Pancreas (tissue), 10 donors: ENCODE measurements at regions not wholly inside any gene's neighbourhood (a gene's known extent, or its start where the extent isn't known, plus 50 kb on each side); places are given as distances from the start of the nearest gene placed in this dataset.

Experiments
- ATAC-seq, 4 donors: fragments of 200-7000 bp; cut with Tn5 transposase; one replicate each; pipeline versions ENCODE4 v1.8.0 to v1.9.1; 2020; ENCODE audit warnings: mild to moderate bottlenecking in 4 of 4, moderate library complexity in 4 of 4
- DNase-seq, 6 donors: peaks; one replicate each; pipeline ENCODE4 v3.0.0-alpha.2; 2020
- FAIRE-seq: peaks from 2 replicates; lab custom pipeline; 2012; peaks lifted over from hg19 to GRCh38; lab: Jason Lieb, UNC
- H3K27ac ChIP-seq, 4 donors: fragments of 200-600 bp; sonication (generic); 1 replicate in 3 of 4; 2 replicates in 1 of 4; pipeline versions ENCODE4 v1.5.0 to v1.8.0; 2020
- H3K27me3 ChIP-seq, 4 donors: fragments of 200-600 bp; one replicate each; pipeline ENCODE4 v1.8.0; 2021
- H3K36me3 ChIP-seq, 3 donors: fragments of 200-600 bp; sonication (generic) in 1 of 3; one replicate each; pipeline versions ENCODE4 v1.5.0 to v1.8.0; 2020 to 2021
- H3K4me1 ChIP-seq, 3 donors: fragments of 200-600 bp; one replicate each; pipeline ENCODE4 v1.8.0; 2021
- H3K4me3 ChIP-seq, 4 donors: fragments of 200-600 bp; sonication (generic) in 2 of 4; one replicate each; pipeline versions ENCODE4 v1.5.0 to v1.8.0; 2020 to 2021
- H3K9me3 ChIP-seq, 4 donors: fragments of 200-600 bp; one replicate each; pipeline ENCODE4 v1.8.0; 2021
- WGBS, 2 donors: extraction: QIAGEN DNeasy Blood & Tissue Kit; methylation state at CpG; one replicate each; pipeline ENCODE4 v1.1.7; 2013; 5-methylcytosine and 5-hydroxymethylcytosine counted together
- intact Hi-C, 3 donors: fragments of 100-400 bp; cut with DNase I; formaldehyde crosslinking; loops; one replicate each; pipeline versions ENCODE4 v1.11.1 to v1.14.2; 2022
- TF ChIP-seq, protein P1 (sequence below), 4 donors: fragments of 200-600 bp; sonication (generic) in 3 of 4; IDR thresholded peaks; one replicate each; pipeline versions ENCODE4 v1.5.0 to v1.8.0; 2021; ENCODE audit warnings: antibody characterized with exemption in 4 of 4
- donor health status: healthy with polysubstance abuse.
- donor health status: DM: no; HTN: no; CAD: no; lungs with moderate emphysema.
- donor health status: DM: no; HTN: no; CAD: no.
- donor health status: control.
- donor health status: control.
- donor health status: Bipolar disorder and iron deficiency.
- donor health status: DM: yes; HTN: yes; CAD: no.
- donor health status: DM: no; HTN: no; CAD: no.
- donor health status: DM: no; HTN: no; CAD: no.
- donor health status: DM: yes; HTN: yes; CAD: no.

DNA sequence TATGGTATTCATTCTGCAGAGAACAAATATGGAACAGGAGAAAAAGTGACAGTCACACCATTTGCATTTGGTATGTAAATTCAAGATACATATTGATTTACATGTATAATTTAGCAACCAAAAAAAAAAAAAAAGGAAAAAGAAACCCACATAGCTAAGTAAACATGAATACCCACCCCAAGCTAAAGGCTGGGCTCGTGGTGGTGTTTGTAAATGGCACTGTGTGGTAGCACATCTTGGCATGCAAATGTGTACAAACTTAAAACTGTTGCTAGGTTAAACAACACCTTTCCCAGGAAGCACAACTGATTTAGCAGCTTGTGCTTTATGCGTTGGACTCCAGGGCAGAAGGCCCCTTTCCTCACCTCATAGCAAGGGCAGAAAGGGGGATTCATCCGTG is 481.1 kb upstream of the CELF4 start:
- 59 to 68% methylated on average over 3 of the region's 3 CpGs for WGBS, 2 donors
- ATAC-seq: no peak
- Histone ChIP-seq H3K36me3 (no peaks in the 10 kb centered on the region), H3K27me3 (no peaks in the 10 kb centered on the region), H3K4me1 (no peaks in the 10 kb centered on the region), H3K4me3 (no peak overlapping the region), H3K9me3 (no peaks in the 10 kb centered on the region), H3K27ac (no peak overlapping the region)
- no peak for DNase-seq
- FAIRE-seq: no peak
- intact Hi-C loops: no loop called here
- TF ChIP-seq, protein P1, sequence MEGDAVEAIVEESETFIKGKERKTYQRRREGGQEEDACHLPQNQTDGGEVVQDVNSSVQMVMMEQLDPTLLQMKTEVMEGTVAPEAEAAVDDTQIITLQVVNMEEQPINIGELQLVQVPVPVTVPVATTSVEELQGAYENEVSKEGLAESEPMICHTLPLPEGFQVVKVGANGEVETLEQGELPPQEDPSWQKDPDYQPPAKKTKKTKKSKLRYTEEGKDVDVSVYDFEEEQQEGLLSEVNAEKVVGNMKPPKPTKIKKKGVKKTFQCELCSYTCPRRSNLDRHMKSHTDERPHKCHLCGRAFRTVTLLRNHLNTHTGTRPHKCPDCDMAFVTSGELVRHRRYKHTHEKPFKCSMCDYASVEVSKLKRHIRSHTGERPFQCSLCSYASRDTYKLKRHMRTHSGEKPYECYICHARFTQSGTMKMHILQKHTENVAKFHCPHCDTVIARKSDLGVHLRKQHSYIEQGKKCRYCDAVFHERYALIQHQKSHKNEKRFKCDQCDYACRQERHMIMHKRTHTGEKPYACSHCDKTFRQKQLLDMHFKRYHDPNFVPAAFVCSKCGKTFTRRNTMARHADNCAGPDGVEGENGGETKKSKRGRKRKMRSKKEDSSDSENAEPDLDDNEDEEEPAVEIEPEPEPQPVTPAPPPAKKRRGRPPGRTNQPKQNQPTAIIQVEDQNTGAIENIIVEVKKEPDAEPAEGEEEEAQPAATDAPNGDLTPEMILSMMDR (IDR thresholded peaks at IDR 0.05): no peak

DNA sequence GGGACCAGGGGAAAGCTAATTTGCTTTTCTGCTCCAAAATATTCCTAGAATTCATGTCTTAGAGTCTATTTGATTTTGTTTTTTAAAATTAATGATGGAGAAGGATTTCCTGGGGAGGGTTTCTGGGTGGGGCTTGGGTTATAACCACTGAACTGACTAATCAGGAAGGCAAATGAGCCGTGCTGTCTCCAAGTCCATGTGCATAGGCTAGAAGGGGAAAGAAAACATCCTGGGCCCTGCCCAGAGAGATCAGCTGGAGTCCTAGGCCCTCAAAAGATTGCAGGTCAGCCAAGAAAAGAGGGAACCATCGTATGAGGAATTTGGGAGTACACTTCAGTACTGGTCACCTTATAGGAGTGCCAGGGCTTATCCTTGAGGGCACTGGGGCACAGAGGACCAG is 480.2 kb upstream of the CELF4 start:
- H3K4me1 ChIP-seq: no peaks in the 10 kb centered on the region
- no peak for FAIRE-seq
- H3K4me3 ChIP-seq: no peak overlapping the region
- H3K27ac ChIP-seq: no peak overlapping the region
- WGBS, 2 donors: 67 to 83% methylated on average over 2 of the region's 2 CpGs
- TF ChIP-seq, protein P1 (IDR thresholded peaks at IDR 0.05): no peak
- no peak for ATAC-seq
- no peaks in the 10 kb centered on the region for H3K36me3 ChIP-seq
- H3K9me3 ChIP-seq: no peaks in the 10 kb centered on the region
- intact Hi-C loops: no loop called here
- no peak for DNase-seq
- no peaks in the 10 kb centered on the region for H3K27me3 ChIP-seq

- no peak overlapping the region for H3K4me3 ChIP-seq
- H3K9me3 ChIP-seq: no peaks in the 10 kb centered on the region
- intact Hi-C loops: no loop called here
- no peak overlapping the region for H3K27ac ChIP-seq
- DNase-seq (no peak), ATAC-seq (no peak), FAIRE-seq (no peak)
- WGBS, 2 donors: 76% methylated on average over 6 of the region's 6 CpGs
- TF ChIP-seq, protein P1 (IDR thresholded peaks at IDR 0.05): no peak
- H3K27me3 ChIP-seq: no peaks in the 10 kb centered on the region
- H3K4me1 ChIP-seq: no peaks in the 10 kb centered on the region
- no peaks in the 10 kb centered on the region for H3K36me3 ChIP-seq
Measured at GRCh38 chr18:38042211-38042890, 476.8 kb upstream of the CELF4 start.

DNA sequence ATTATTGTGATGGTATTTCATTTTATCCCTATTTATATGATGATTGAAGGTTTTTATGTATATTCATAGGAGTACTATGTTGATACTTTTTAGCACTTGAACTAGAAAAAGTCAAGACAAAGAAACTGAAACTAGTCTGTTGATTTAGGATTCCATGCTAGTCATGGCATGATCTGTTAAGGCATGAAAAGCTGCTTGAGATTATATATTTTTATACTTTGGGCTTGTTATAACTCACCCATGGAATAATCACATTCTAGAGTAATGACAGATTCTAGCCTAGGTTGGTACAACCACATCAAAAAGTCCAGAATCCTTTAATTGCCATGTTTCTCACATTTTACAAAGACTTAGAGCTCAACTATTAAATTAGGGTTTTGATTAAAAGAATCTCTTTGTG is 472.6 kb upstream of the CELF4 start:
- Histone ChIP-seq H3K4me3 (no peak overlapping the region), H3K27me3 (no peaks in the 10 kb centered on the region), H3K36me3 (no peaks in the 10 kb centered on the region), H3K9me3 (no peaks in the 10 kb centered on the region), H3K4me1 (no peaks in the 10 kb centered on the region), H3K27ac (no peak overlapping the region)
- TF ChIP-seq, protein P1 (IDR thresholded peaks at IDR 0.05): no peak
- DNase-seq (no peak), ATAC-seq (no peak), FAIRE-seq (no peak)
- intact Hi-C loops: no loop called here

GRCh38 chr18:38035193-38035592 is 469.6 kb upstream of the CELF4 start:
- intact Hi-C loops: no loop called here

More at GRCh38 chr18:38035193-38035592, 469.6 kb upstream of the CELF4 start:
- ATAC-seq (no peak), FAIRE-seq (no peak), DNase-seq (no peak)
- no peak overlapping the region for H3K4me3 ChIP-seq
- no peaks in the 10 kb centered on the region for H3K36me3 ChIP-seq
- H3K27ac ChIP-seq: no peak overlapping the region
- H3K9me3 ChIP-seq: no peaks in the 10 kb centered on the region
- no peaks in the 10 kb centered on the region for H3K4me1 ChIP-seq
- no peaks in the 10 kb centered on the region for H3K27me3 ChIP-seq
- TF ChIP-seq, protein P1 (IDR thresholded peaks at IDR 0.05): no peak
- WGBS, 2 donors: 30 to 32% methylated on average over 3 of the region's 3 CpGs
